ENCODE measurements at regions not wholly inside any gene's neighbourhood (a gene's known extent, or its start where the extent isn't known, plus 50 kb on each side); places are given as distances from the start of the nearest gene placed in this dataset.

DNA sequence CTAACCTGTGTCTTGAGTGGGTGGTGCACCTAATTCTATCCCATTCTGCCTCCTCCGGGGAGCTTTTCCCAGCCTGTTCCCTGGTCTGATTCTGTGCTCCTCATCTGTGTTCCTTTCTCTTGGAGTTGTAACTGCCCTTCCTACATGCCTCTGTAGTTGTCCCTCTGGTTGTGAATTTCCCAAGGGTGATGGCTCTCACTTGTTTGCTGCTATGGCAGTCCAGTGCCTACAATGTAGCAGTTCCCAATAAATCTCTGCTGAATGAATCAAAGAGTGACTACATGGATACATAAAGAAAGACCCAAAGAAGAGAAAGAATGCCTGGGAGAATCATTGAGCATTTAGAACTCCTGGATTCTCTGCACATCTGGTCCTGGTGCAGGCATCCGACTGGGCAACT, 141.6 kb downstream of the HS3ST1 start:
- POLR2A ChIA-PET = no interaction called here
- CTCF ChIA-PET = no interaction called here
- TF ChIP-seq, protein P1, sequence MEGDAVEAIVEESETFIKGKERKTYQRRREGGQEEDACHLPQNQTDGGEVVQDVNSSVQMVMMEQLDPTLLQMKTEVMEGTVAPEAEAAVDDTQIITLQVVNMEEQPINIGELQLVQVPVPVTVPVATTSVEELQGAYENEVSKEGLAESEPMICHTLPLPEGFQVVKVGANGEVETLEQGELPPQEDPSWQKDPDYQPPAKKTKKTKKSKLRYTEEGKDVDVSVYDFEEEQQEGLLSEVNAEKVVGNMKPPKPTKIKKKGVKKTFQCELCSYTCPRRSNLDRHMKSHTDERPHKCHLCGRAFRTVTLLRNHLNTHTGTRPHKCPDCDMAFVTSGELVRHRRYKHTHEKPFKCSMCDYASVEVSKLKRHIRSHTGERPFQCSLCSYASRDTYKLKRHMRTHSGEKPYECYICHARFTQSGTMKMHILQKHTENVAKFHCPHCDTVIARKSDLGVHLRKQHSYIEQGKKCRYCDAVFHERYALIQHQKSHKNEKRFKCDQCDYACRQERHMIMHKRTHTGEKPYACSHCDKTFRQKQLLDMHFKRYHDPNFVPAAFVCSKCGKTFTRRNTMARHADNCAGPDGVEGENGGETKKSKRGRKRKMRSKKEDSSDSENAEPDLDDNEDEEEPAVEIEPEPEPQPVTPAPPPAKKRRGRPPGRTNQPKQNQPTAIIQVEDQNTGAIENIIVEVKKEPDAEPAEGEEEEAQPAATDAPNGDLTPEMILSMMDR (IDR thresholded peaks at IDR 0.05; ENCODE audit: insufficient read depth, low read length, missing control alignments) = no peak

DNA sequence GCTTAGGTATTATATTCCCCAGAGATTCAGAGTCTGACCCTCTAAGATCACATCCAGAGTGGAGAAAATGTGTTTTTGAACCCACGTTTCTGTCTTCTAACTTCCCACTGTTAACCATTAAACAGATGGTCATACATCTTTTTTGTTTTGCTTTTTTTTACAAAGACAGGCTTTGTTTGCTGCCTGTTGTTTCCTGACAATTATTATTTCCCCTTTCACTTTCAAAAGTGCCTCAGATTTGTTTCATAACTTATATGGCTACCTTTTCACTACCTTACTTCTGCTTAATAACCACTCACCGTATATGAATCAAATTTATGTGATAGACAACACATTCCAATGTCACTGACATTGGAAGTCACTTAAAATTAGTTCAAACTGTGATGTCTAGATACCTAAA, 142.2 kb downstream of the HS3ST1 start:
- CTCF ChIA-PET = no interaction called here
- TF ChIP-seq, protein P1 (IDR thresholded peaks at IDR 0.05; ENCODE audit: insufficient read depth, low read length, missing control alignments) = no peak
- H3K4me3 ChIP-seq (ENCODE audit: low read depth, low read length) = no peak overlapping the region
- POLR2A ChIA-PET = no interaction called here
- DNase-seq (ENCODE audit: low read depth, low spot score) = no peak

More for the DNA sequence above, 141.6 kb downstream of the HS3ST1 start:
- DNase-seq (ENCODE audit: low read depth, low spot score) = no peak
- H3K4me3 ChIP-seq (ENCODE audit: low read depth, low read length) = no peak overlapping the region

DNA sequence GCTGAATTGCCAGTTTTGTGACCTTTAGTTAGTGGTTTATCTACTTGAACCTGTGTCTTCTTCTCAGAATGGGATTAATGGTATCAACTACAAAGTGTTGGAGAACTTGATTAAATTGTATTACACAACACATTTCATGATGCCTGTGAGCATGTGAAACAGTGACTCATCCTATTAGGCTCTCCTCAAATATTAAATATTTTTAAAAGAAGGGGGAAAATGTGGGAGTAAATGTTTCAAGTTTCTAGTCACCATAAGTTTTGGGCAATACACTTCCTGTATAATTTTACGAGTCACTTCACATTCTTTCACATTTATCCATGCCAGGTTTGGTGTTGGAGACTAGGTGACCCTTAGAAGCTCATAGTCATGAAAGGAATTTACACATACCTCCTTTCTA, 147.0 kb downstream of the HS3ST1 start:
- CTCF ChIA-PET = no interaction called here
- POLR2A ChIA-PET = no interaction called here

DNA sequence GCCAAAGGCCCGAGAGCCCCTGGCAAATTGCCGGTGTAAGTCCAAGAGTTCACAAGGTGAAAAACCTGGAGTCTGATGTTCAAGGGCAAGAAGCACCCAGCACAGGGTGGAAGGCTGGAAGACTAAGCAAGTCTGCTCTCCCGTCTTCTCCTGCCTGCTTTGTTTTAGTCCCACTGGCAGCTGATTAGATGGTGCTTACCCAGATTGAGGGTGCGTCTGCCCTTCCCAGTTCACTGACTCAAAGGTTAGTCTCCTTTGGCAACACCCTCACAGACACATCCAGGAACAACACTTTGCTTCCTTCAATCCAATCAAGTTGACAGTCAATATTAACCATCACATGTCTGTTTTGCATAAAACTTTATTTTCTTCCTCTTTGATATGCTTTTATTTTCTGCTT, 157.4 kb downstream of the HS3ST1 start:
- ChIA-PET CTCF (no interaction called here), POLR2A (no interaction called here)
- no peak overlapping the region for H3K4me3 ChIP-seq (ENCODE audit: low read depth, low read length)
- no peak for DNase-seq (ENCODE audit: low read depth, low spot score)
- TF ChIP-seq, protein P1 (IDR thresholded peaks at IDR 0.05; ENCODE audit: insufficient read depth, low read length, missing control alignments) = no peak

More for the DNA sequence above, 147.0 kb downstream of the HS3ST1 start:
- TF ChIP-seq, protein P1 (IDR thresholded peaks at IDR 0.05; ENCODE audit: insufficient read depth, low read length, missing control alignments) = no peak
- no peak for DNase-seq (ENCODE audit: low read depth, low spot score)
- no peak overlapping the region for H3K4me3 ChIP-seq (ENCODE audit: low read depth, low read length)

DNA sequence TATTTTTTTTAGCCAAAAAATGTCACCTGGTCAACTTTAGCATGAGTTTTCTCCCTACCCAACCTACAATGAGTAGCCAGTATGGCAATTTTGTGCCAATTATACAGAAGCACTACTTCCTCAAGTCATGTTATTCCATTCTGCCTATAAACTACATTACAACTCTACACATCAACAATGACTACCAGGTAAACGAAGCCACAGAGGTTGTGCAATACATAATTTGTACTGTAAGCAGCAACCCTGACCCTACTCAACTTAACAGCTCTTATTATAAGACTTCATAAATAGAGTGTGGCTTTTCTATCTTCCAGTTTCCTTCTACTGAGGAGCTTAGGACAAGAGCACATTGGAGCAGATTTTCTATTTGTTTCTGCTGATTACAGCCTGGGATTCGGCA, 160.5 kb downstream of the HS3ST1 start:
- ChIA-PET CTCF (no interaction called here), POLR2A (no interaction called here)
- H3K4me3 ChIP-seq (ENCODE audit: low read depth, low read length) = no peak overlapping the region
- DNase-seq (ENCODE audit: low read depth, low spot score) = no peak
- TF ChIP-seq, protein P1 (IDR thresholded peaks at IDR 0.05; ENCODE audit: insufficient read depth, low read length, missing control alignments) = no peak

DNA sequence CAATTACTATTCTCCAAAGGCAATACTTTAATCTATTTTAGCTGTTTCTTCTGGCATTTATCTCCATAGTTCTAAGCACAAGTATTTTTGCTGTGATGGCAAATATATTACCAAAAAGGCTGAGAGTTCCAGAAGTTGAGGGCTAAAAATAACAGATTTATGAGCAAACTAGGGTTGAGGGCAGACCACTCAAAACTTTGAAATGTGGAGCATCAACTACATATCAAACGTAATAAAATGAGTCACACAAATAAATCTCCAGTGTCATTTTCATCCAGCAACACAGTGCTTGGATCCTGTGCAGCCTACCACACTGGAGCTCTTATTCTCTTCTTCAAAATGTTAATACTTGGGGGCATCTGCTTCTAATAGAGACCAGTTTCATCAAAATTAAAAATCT, 163.9 kb downstream of the HS3ST1 start:
- ChIA-PET CTCF (no interaction called here), POLR2A (no interaction called here)
- H3K4me3 ChIP-seq (ENCODE audit: low read depth, low read length) = no peak overlapping the region
- TF ChIP-seq, protein P1 (IDR thresholded peaks at IDR 0.05; ENCODE audit: insufficient read depth, low read length, missing control alignments) = no peak
- DNase-seq (ENCODE audit: low read depth, low spot score) = no peak

Data from AG04449 (cell line).